H9 (cell line): ENCODE measurements at regions not wholly inside any gene's neighbourhood (a gene's known extent, or its start where the extent isn't known, plus 50 kb on each side); places are given as distances from the start of the nearest gene placed in this dataset.

Experiments
- DNase-seq: peaks from one replicate; pipeline ENCODE4 v3.0.0-alpha.2; 2017
- H2AFZ ChIP-seq: one replicate; pipeline ENCODE4 v1.6.1; 2013; ENCODE audit warnings: mild to moderate bottlenecking, low read length, control low read depth, moderate library complexity
- H2AK5ac ChIP-seq: 2 replicates; pipeline ENCODE4 v1.6.1; 2013; ENCODE audit warnings: low read length, control low read depth, mixed read lengths; ENCODE audit not compliant: insufficient read length
- H2BK120ac ChIP-seq: one replicate; pipeline ENCODE4 v1.6.1; 2013; ENCODE audit warnings: low read depth, mild to moderate bottlenecking, low read length, control low read depth, inconsistent platforms; ENCODE audit not compliant: poor library complexity, severe bottlenecking
- H2BK12ac ChIP-seq: 2 replicates; pipeline ENCODE4 v1.6.1; 2013; ENCODE audit warnings: low read length, control low read depth, mixed read lengths, low read depth; ENCODE audit not compliant: insufficient read length
- H2BK15ac ChIP-seq: 2 replicates; pipeline ENCODE4 v1.6.1; 2013; ENCODE audit warnings: low read depth, low read length, control low read depth
- H2BK20ac ChIP-seq: one replicate; pipeline ENCODE4 v1.6.1; 2013; ENCODE audit warnings: low read depth, mild to moderate bottlenecking, low read length, control low read depth, inconsistent platforms; ENCODE audit not compliant: poor library complexity, severe bottlenecking
- H2BK5ac ChIP-seq: 2 replicates; pipeline ENCODE4 v1.6.1; 2013; ENCODE audit warnings: low read length, control low read depth, mixed read lengths; ENCODE audit not compliant: insufficient read length
- H3K14ac ChIP-seq: 2 replicates; pipeline ENCODE4 v1.6.1; 2013; ENCODE audit warnings: low read length, control low read depth; ENCODE audit not compliant: insufficient read depth
- H3K18ac ChIP-seq: 2 replicates; pipeline ENCODE4 v1.6.1; 2013; ENCODE audit warnings: low read depth, mild to moderate bottlenecking, mixed read lengths, low read length, control low read depth; ENCODE audit not compliant: insufficient read length
- H3K23ac ChIP-seq: 2 replicates; pipeline ENCODE4 v1.6.1; 2013; ENCODE audit warnings: low read length, control low read depth, mixed read lengths, low read depth; ENCODE audit not compliant: insufficient read length
- H3K23me2 ChIP-seq: 2 replicates; pipeline ENCODE4 v1.6.1; 2013; ENCODE audit warnings: low read depth, mild to moderate bottlenecking, mixed read lengths, low read length, control low read depth; ENCODE audit not compliant: insufficient read length, poor library complexity, severe bottlenecking
- H3K27ac ChIP-seq: 2 replicates; pipeline ENCODE4 v1.5.1; 2013; ENCODE audit warnings: low read length, control low read depth, mixed read lengths, low read depth; ENCODE audit not compliant: insufficient read length
- H3K27me3 ChIP-seq: 2 replicates; pipeline ENCODE4 v1.6.1; 2013; ENCODE audit warnings: low read length, control low read depth, inconsistent platforms; ENCODE audit not compliant: insufficient read depth
- H3K4ac ChIP-seq: 2 replicates; pipeline ENCODE4 v1.6.1; 2013; ENCODE audit warnings: low read depth, mild to moderate bottlenecking, control low read depth, inconsistent platforms, low read length, moderate library complexity
- H3K4me1 ChIP-seq: 2 replicates; pipeline ENCODE4 v1.6.1; 2013; ENCODE audit warnings: low read length, control low read depth, inconsistent platforms; ENCODE audit not compliant: insufficient read depth
- H3K4me2 ChIP-seq: 2 replicates; pipeline ENCODE4 v1.6.1; 2013; ENCODE audit warnings: low read length, control low read depth, mixed read lengths; ENCODE audit not compliant: insufficient read length, insufficient read depth
- H3K56ac ChIP-seq: 2 replicates; pipeline ENCODE4 v1.6.1; 2013; ENCODE audit warnings: low read depth, mild to moderate bottlenecking, mixed read lengths, low read length, control low read depth; ENCODE audit not compliant: insufficient read length
- H3K79me1 ChIP-seq: 2 replicates; pipeline ENCODE4 v1.6.1; 2013; ENCODE audit warnings: low read depth, mild to moderate bottlenecking, moderate library complexity, low read length, control low read depth, inconsistent platforms; ENCODE audit not compliant: insufficient read depth, poor library complexity, severe bottlenecking
- H3K79me2 ChIP-seq: 2 replicates; pipeline ENCODE4 v1.6.1; 2013; ENCODE audit warnings: low read length, control low read depth, inconsistent platforms; ENCODE audit not compliant: insufficient read depth
- H3K9ac ChIP-seq: 2 replicates; pipeline ENCODE4 v1.6.1; 2013; ENCODE audit warnings: low read length, control low read depth, mixed read lengths; ENCODE audit not compliant: insufficient read length; ENCODE audit errors: extremely low read depth
- H3K9me3 ChIP-seq: one replicate; pipeline ENCODE4 v1.6.1; 2013; ENCODE audit warnings: low read depth, low read length, inconsistent platforms; ENCODE audit not compliant: control insufficient read depth
- H3T11ph ChIP-seq: one replicate; pipeline ENCODE4 v1.6.1; 2013; ENCODE audit warnings: mild to moderate bottlenecking, low read length, control low read depth, inconsistent platforms
- H4K20me1 ChIP-seq: one replicate; pipeline ENCODE4 v1.6.1; 2013; ENCODE audit not compliant: control insufficient read depth, insufficient read length, insufficient read depth
- H4K5ac ChIP-seq: 2 replicates; pipeline ENCODE4 v1.6.1; 2013; ENCODE audit warnings: low read depth, mild to moderate bottlenecking, mixed read lengths, low read length, control low read depth; ENCODE audit not compliant: insufficient read length
- H4K8ac ChIP-seq: replicated peaks from 2 replicates; pipeline ENCODE4 v1.6.1; 2013; ENCODE audit warnings: low read length, control low read depth, mixed read lengths, low read depth; ENCODE audit not compliant: insufficient read length
- H4K91ac ChIP-seq: 2 replicates; pipeline ENCODE4 v1.6.1; 2013; ENCODE audit warnings: low read depth, mild to moderate bottlenecking, moderate library complexity, mixed read lengths, low read length, control low read depth; ENCODE audit not compliant: insufficient read length
- H3K27ac Mint-ChIP-seq, 3 experiments: 2 replicates in 2 of 3; 3 replicates in 1 of 3; pipeline ENCODE4 v1.8.0; 2020 to 2021; ENCODE audit warnings: mixed read lengths in 3 of 3, mild to moderate bottlenecking in 1 of 3, moderate library complexity in 1 of 3
- H3K27me3 Mint-ChIP-seq: 2 replicates; pipeline ENCODE4 v1.8.0; 2021; ENCODE audit warnings: low read depth, mild to moderate bottlenecking, moderate library complexity, mixed read lengths
- H3K36me3 Mint-ChIP-seq, 3 experiments: 2 replicates in 2 of 3; 3 replicates in 1 of 3; pipeline ENCODE4 v1.8.0; 2020 to 2021; ENCODE audit warnings: low read depth in 3 of 3, mixed read lengths in 3 of 3; ENCODE audit not compliant: insufficient read depth in 1 of 3
- H3K4me1 Mint-ChIP-seq, 2 experiments: 2 replicates each; pipeline ENCODE4 v1.8.0; 2020; ENCODE audit warnings: mixed read lengths in 2 of 2
- H3K4me3 Mint-ChIP-seq, 2 experiments: 2 replicates in 1 of 2; 3 replicates in 1 of 2; pipeline ENCODE4 v1.8.0; 2020 to 2021; ENCODE audit warnings: mild to moderate bottlenecking in 2 of 2, mixed read lengths in 2 of 2, moderate library complexity in 1 of 2
- H3K9me3 Mint-ChIP-seq, 2 experiments: 2 replicates in 1 of 2; 3 replicates in 1 of 2; pipeline ENCODE4 v1.8.0; 2020; ENCODE audit warnings: mild to moderate bottlenecking in 2 of 2, mixed read lengths in 2 of 2, moderate library complexity in 1 of 2
- whole genome bisulfite sequencing: extraction: QIAGEN DNeasy Blood & Tissue Kit; methylation state at CpG from one replicate; pipeline ENCODE4 v1.1.7; 2013; ENCODE audit warnings: missing lambda C conversion rate, low lambda C conversion rate, mixed read lengths; ENCODE audit not compliant: insufficient read length; ENCODE audit errors: extremely low coverage; 5-methylcytosine and 5-hydroxymethylcytosine counted together
- TF ChIP-seq, protein P1 (sequence below): fragments of 200-600 bp; sonication (generic); conservative IDR thresholded peaks from 3 replicates; pipeline ENCODE4 v1.8.0; 2021; ENCODE audit warnings: antibody characterized with exemption, mild to moderate bottlenecking

DNA sequence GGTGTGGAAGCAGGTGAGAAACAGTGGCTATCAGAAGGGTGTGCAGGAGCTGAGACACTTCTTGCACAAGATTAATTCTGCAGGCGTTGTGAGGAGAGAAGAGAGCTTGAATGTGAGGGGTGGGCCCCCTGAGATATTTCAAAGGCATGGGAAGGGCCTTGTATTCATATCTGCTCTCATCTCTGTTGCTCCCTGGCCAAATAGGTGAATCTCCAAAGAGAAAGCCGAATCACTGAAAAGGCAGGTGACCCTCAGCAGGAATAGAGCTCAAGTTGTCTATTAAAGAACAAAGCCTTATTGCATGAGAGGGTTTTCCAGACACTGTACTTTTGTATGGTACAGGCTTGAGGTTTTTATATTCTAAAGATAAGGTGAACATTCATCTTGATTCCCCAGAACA, 373.1 kb downstream of the TMEM114 start:
- no peaks in the 10 kb centered on the region for H3K4me1 Mint-ChIP-seq

More for the DNA sequence above, 373.1 kb downstream of the TMEM114 start:
- H3K4me2 ChIP-seq = no peak overlapping the region
- H3K9me3 ChIP-seq = no peaks in the 10 kb centered on the region
- no peak overlapping the region for H3K27ac ChIP-seq
- no peak overlapping the region for H2BK20ac ChIP-seq
- no peak overlapping the region for H3T11ph ChIP-seq
- H3K4me3 Mint-ChIP-seq = no peak overlapping the region
- no CpG with 5 or more reads among the region's 2 CpGs for WGBS
- H3K18ac ChIP-seq = no peak overlapping the region
- H3K36me3 Mint-ChIP-seq = no peaks in the 10 kb centered on the region; a peak in 1 of 7 replicates
- H3K23ac ChIP-seq = no peak overlapping the region
- TF ChIP-seq, protein P1, sequence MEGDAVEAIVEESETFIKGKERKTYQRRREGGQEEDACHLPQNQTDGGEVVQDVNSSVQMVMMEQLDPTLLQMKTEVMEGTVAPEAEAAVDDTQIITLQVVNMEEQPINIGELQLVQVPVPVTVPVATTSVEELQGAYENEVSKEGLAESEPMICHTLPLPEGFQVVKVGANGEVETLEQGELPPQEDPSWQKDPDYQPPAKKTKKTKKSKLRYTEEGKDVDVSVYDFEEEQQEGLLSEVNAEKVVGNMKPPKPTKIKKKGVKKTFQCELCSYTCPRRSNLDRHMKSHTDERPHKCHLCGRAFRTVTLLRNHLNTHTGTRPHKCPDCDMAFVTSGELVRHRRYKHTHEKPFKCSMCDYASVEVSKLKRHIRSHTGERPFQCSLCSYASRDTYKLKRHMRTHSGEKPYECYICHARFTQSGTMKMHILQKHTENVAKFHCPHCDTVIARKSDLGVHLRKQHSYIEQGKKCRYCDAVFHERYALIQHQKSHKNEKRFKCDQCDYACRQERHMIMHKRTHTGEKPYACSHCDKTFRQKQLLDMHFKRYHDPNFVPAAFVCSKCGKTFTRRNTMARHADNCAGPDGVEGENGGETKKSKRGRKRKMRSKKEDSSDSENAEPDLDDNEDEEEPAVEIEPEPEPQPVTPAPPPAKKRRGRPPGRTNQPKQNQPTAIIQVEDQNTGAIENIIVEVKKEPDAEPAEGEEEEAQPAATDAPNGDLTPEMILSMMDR = no peak
- H3K4me1 ChIP-seq = no peaks in the 10 kb centered on the region
- no peak overlapping the region for H3K56ac ChIP-seq
- no peak overlapping the region for H3K14ac ChIP-seq
- H3K9ac ChIP-seq = no peak overlapping the region
- H3K9me3 Mint-ChIP-seq = no peaks in the 10 kb centered on the region
- H3K79me1 ChIP-seq = no peaks in the 10 kb centered on the region
- H2BK12ac ChIP-seq = no peak overlapping the region
- no peak overlapping the region for H4K5ac ChIP-seq
- no peak overlapping the region for H2AFZ ChIP-seq
- H3K27me3 ChIP-seq = no peaks in the 10 kb centered on the region
- DNase-seq = no peak
- H3K4ac ChIP-seq = no peak overlapping the region
- H3K27me3 Mint-ChIP-seq = peaks cover 2% of the 10 kb centered on the region; the same call in 1 of the 2 replicates
- H3K27ac Mint-ChIP-seq = no peak overlapping the region
- H2BK15ac ChIP-seq = no peak overlapping the region
- H4K8ac ChIP-seq = no peak overlapping the region
- no peak overlapping the region for H4K91ac ChIP-seq
- H3K79me2 ChIP-seq = no peaks in the 10 kb centered on the region
- no peak overlapping the region for H2AK5ac ChIP-seq
- no peak overlapping the region for H2BK120ac ChIP-seq
- H2BK5ac ChIP-seq = no peak overlapping the region
- H3K23me2 ChIP-seq = no peaks in the 10 kb centered on the region
- no peaks in the 10 kb centered on the region for H4K20me1 ChIP-seq
